ENCODE measurements at regions not wholly inside any gene's neighbourhood (a gene's known extent, or its start where the extent isn't known, plus 50 kb on each side); places are given as distances from the start of the nearest gene placed in this dataset.

DNA sequence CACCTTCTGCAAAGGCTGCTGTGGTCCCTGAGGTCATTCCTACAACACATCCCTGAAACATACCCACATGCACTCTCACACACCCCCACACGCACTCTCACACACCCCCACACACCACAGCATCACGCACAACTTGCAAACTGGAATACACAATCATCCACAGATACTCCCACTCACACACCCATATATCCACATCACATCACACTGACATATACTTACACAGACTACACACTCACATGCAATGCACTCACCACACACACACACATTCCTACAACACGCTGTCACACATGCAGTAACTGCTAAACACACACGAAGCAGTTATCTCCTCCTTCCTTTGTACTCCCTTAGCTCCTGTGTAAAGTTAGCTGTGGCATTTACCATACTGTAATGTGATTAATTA lies 57.1 kb upstream of the PKDCC start:
- Histone ChIP-seq H3K4me1 (ENCODE audit: control insufficient read depth, insufficient read depth, low read length) (peaks cover 23% of the 10 kb centered on the region), H3K27ac (ENCODE audit: low read length) (no peak overlapping the region), H3K9me3 (replicated peaks; ENCODE audit: control insufficient read depth, low read depth, low read length) (no peaks in the 10 kb centered on the region), H3K36me3 (ENCODE audit: control insufficient read depth, insufficient read depth, low read length) (no peaks in the 10 kb centered on the region), H3K4me3 (ENCODE audit: low read length) (no peak overlapping the region), H3K27me3 (ENCODE audit: control insufficient read depth, insufficient read depth, low read length) (no peaks in the 10 kb centered on the region)
- DNase-seq: no peak
- 72% methylated on average over 2 of the region's 4 CpGs for WGBS (ENCODE audit: insufficient coverage)

GRCh38 chr2:41992056-41992642 lies 55.7 kb upstream of the PKDCC start:
- 88% methylated on average over 1 of the region's 1 CpG for WGBS (ENCODE audit: insufficient coverage)
- no peaks in the 10 kb centered on the region for H3K9me3 ChIP-seq (replicated peaks; ENCODE audit: control insufficient read depth, low read depth, low read length)
- H3K4me1 ChIP-seq (ENCODE audit: control insufficient read depth, insufficient read depth, low read length): peaks cover 23% of the 10 kb centered on the region
- no peak for DNase-seq
- H3K4me3 ChIP-seq (ENCODE audit: low read length): no peak overlapping the region
- no peaks in the 10 kb centered on the region for H3K27me3 ChIP-seq (ENCODE audit: control insufficient read depth, insufficient read depth, low read length)
- H3K27ac ChIP-seq (ENCODE audit: low read length): no peak overlapping the region
- no peaks in the 10 kb centered on the region for H3K36me3 ChIP-seq (ENCODE audit: control insufficient read depth, insufficient read depth, low read length)

GRCh38 chr2:41992671-41993434 lies 55.0 kb upstream of the PKDCC start:
- 69% methylated on average over 8 of the region's 12 CpGs for WGBS (ENCODE audit: insufficient coverage)
- no peak overlapping the region for H3K27ac ChIP-seq (ENCODE audit: low read length)
- no peaks in the 10 kb centered on the region for H3K9me3 ChIP-seq (replicated peaks; ENCODE audit: control insufficient read depth, low read depth, low read length)
- H3K36me3 ChIP-seq (ENCODE audit: control insufficient read depth, insufficient read depth, low read length): no peaks in the 10 kb centered on the region
- no peak for DNase-seq
- peaks cover 23% of the 10 kb centered on the region for H3K4me1 ChIP-seq (ENCODE audit: control insufficient read depth, insufficient read depth, low read length)
- H3K4me3 ChIP-seq (ENCODE audit: low read length): no peak overlapping the region
- no peaks in the 10 kb centered on the region for H3K27me3 ChIP-seq (ENCODE audit: control insufficient read depth, insufficient read depth, low read length)

- Histone ChIP-seq H3K4me1 (ENCODE audit: control insufficient read depth, insufficient read depth, low read length) (peaks cover 30% of the 10 kb centered on the region), H3K27me3 (ENCODE audit: control insufficient read depth, insufficient read depth, low read length) (no peaks in the 10 kb centered on the region), H3K9me3 (replicated peaks; ENCODE audit: control insufficient read depth, low read depth, low read length) (no peaks in the 10 kb centered on the region), H3K27ac (ENCODE audit: low read length) (no peak overlapping the region), H3K4me3 (ENCODE audit: low read length) (no peak overlapping the region), H3K36me3 (ENCODE audit: control insufficient read depth, insufficient read depth, low read length) (no peaks in the 10 kb centered on the region)
- 86% methylated on average over 4 of the region's 5 CpGs for WGBS (ENCODE audit: insufficient coverage)
- no peak for DNase-seq
These were observed 54.3 kb upstream of the PKDCC start for GRCh38 chr2:41993435-41993925.

GRCh38 chr2:41994233-41994637 lies 53.6 kb upstream of the PKDCC start:
- DNase-seq: no peak
- no peak overlapping the region for H3K4me3 ChIP-seq (ENCODE audit: low read length)
- WGBS (ENCODE audit: insufficient coverage): 86% methylated on average over 4 of the region's 5 CpGs
- no peaks in the 10 kb centered on the region for H3K9me3 ChIP-seq (replicated peaks; ENCODE audit: control insufficient read depth, low read depth, low read length)
- no peak overlapping the region for H3K27ac ChIP-seq (ENCODE audit: low read length)
- H3K36me3 ChIP-seq (ENCODE audit: control insufficient read depth, insufficient read depth, low read length): no peaks in the 10 kb centered on the region
- H3K4me1 ChIP-seq (ENCODE audit: control insufficient read depth, insufficient read depth, low read length): peaks cover 30% of the 10 kb centered on the region
- no peaks in the 10 kb centered on the region for H3K27me3 ChIP-seq (ENCODE audit: control insufficient read depth, insufficient read depth, low read length)

DNA sequence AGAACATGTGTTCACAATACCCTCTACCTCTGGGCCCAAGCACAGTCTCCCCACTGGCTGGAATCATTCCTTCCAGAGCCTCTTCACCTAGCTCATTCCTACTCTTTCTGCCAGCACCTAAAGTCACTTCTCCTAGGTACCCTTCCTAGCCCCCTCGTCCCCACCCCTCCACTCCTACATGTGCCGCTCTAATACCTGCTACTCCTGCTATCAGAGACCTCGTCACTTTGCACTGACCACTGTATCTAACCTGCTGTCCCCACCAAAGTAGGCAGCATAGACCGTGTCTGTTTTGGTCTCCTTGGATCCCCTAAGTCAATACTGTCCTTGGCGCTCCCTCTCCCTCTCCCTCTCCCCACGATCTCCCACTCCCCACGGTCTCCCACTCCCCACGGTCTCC lies 53.2 kb upstream of the PKDCC start:
- no peak for DNase-seq
- H3K4me1 ChIP-seq (ENCODE audit: control insufficient read depth, insufficient read depth, low read length): peaks cover 26% of the 10 kb centered on the region
- no peaks in the 10 kb centered on the region for H3K9me3 ChIP-seq (replicated peaks; ENCODE audit: control insufficient read depth, low read depth, low read length)
- no peaks in the 10 kb centered on the region for H3K27me3 ChIP-seq (ENCODE audit: control insufficient read depth, insufficient read depth, low read length)
- H3K4me3 ChIP-seq (ENCODE audit: low read length): no peak overlapping the region
- H3K36me3 ChIP-seq (ENCODE audit: control insufficient read depth, insufficient read depth, low read length): no peaks in the 10 kb centered on the region
- H3K27ac ChIP-seq (ENCODE audit: low read length): no peak overlapping the region
- 88% methylated on average over 5 of the region's 8 CpGs for WGBS (ENCODE audit: insufficient coverage)

DNA sequence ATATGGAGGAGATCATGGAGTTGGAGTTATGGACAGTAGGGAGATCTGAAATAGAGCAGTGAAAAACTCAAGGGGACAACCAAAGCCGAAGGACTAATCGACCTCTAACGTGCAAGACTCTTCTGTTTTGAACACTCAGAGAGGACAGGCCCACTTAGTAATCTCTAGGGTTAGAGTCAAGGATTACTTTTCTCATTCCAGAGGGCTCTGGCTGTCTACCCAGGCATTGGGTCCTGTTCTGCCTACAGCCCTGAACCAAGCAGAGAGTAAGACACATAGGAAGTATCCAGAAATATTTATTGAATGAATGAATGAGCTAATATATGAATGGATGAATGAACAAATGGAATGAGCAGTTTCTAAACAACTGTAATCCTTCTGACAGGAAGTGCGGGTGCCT lies 50.3 kb upstream of the PKDCC start:
- no CpG with 5 or more reads among the region's 4 CpGs for WGBS (ENCODE audit: insufficient coverage)

More for the DNA sequence above, 50.3 kb upstream of the PKDCC start:
- H3K36me3 ChIP-seq (ENCODE audit: control insufficient read depth, insufficient read depth, low read length): no peaks in the 10 kb centered on the region
- no peaks in the 10 kb centered on the region for H3K9me3 ChIP-seq (replicated peaks; ENCODE audit: control insufficient read depth, low read depth, low read length)
- no peak overlapping the region for H3K27ac ChIP-seq (ENCODE audit: low read length)
- H3K27me3 ChIP-seq (ENCODE audit: control insufficient read depth, insufficient read depth, low read length): no peaks in the 10 kb centered on the region
- no peak for DNase-seq
- peaks cover 17% of the 10 kb centered on the region for H3K4me1 ChIP-seq (ENCODE audit: control insufficient read depth, insufficient read depth, low read length)
- H3K4me3 ChIP-seq (ENCODE audit: low read length): no peak overlapping the region

All from muscle of leg (tissue), 3 donors.